ENCODE measurements at regions not wholly inside any gene's neighbourhood (a gene's known extent, or its start where the extent isn't known, plus 50 kb on each side); places are given as distances from the start of the nearest gene placed in this dataset.

DNA sequence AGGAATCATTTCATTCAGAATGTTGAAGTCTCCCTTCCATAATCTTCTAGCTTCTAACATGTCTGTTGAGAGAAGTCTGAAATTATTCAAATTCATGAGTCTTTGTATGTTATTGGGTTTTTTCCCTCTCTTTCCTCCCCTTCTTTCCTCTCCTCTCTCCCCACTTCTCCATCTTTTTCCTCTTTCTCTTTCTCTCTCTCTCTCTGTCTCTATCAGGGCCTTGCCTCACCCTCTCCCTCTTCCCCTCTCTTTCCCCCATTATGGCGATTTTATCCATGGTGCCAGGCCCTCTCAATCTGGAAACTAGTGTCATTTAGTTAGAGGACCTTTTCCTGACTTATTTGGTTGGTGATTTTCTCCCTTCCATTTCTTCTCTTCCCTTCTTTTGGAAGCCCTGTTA, 147.3 kb downstream of the SST start (continued):
- TF ChIP-seq, protein P1, sequence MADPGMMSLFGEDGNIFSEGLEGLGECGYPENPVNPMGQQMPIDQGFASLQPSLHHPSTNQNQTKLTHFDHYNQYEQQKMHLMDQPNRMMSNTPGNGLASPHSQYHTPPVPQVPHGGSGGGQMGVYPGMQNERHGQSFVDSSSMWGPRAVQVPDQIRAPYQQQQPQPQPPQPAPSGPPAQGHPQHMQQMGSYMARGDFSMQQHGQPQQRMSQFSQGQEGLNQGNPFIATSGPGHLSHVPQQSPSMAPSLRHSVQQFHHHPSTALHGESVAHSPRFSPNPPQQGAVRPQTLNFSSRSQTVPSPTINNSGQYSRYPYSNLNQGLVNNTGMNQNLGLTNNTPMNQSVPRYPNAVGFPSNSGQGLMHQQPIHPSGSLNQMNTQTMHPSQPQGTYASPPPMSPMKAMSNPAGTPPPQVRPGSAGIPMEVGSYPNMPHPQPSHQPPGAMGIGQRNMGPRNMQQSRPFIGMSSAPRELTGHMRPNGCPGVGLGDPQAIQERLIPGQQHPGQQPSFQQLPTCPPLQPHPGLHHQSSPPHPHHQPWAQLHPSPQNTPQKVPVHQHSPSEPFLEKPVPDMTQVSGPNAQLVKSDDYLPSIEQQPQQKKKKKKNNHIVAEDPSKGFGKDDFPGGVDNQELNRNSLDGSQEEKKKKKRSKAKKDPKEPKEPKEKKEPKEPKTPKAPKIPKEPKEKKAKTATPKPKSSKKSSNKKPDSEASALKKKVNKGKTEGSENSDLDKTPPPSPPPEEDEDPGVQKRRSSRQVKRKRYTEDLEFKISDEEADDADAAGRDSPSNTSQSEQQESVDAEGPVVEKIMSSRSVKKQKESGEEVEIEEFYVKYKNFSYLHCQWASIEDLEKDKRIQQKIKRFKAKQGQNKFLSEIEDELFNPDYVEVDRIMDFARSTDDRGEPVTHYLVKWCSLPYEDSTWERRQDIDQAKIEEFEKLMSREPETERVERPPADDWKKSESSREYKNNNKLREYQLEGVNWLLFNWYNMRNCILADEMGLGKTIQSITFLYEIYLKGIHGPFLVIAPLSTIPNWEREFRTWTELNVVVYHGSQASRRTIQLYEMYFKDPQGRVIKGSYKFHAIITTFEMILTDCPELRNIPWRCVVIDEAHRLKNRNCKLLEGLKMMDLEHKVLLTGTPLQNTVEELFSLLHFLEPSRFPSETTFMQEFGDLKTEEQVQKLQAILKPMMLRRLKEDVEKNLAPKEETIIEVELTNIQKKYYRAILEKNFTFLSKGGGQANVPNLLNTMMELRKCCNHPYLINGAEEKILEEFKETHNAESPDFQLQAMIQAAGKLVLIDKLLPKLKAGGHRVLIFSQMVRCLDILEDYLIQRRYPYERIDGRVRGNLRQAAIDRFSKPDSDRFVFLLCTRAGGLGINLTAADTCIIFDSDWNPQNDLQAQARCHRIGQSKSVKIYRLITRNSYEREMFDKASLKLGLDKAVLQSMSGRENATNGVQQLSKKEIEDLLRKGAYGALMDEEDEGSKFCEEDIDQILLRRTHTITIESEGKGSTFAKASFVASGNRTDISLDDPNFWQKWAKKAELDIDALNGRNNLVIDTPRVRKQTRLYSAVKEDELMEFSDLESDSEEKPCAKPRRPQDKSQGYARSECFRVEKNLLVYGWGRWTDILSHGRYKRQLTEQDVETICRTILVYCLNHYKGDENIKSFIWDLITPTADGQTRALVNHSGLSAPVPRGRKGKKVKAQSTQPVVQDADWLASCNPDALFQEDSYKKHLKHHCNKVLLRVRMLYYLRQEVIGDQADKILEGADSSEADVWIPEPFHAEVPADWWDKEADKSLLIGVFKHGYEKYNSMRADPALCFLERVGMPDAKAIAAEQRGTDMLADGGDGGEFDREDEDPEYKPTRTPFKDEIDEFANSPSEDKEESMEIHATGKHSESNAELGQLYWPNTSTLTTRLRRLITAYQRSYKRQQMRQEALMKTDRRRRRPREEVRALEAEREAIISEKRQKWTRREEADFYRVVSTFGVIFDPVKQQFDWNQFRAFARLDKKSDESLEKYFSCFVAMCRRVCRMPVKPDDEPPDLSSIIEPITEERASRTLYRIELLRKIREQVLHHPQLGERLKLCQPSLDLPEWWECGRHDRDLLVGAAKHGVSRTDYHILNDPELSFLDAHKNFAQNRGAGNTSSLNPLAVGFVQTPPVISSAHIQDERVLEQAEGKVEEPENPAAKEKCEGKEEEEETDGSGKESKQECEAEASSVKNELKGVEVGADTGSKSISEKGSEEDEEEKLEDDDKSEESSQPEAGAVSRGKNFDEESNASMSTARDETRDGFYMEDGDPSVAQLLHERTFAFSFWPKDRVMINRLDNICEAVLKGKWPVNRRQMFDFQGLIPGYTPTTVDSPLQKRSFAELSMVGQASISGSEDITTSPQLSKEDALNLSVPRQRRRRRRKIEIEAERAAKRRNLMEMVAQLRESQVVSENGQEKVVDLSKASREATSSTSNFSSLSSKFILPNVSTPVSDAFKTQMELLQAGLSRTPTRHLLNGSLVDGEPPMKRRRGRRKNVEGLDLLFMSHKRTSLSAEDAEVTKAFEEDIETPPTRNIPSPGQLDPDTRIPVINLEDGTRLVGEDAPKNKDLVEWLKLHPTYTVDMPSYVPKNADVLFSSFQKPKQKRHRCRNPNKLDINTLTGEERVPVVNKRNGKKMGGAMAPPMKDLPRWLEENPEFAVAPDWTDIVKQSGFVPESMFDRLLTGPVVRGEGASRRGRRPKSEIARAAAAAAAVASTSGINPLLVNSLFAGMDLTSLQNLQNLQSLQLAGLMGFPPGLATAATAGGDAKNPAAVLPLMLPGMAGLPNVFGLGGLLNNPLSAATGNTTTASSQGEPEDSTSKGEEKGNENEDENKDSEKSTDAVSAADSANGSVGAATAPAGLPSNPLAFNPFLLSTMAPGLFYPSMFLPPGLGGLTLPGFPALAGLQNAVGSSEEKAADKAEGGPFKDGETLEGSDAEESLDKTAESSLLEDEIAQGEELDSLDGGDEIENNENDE (IDR thresholded peaks at IDR 0.05; ENCODE audit: insufficient replicate concordance, low read length), result no peak
- TF ChIP-seq YY1 (IDR thresholded peaks at IDR 0.05; ENCODE audit: low read depth, low read length) (no peak), KDM5A (IDR thresholded peaks at IDR 0.05; ENCODE audit: low read length) (no peak), RNF2 (IDR thresholded peaks at IDR 0.05; ENCODE audit: borderline replicate concordance, low read depth, low read length, missing control alignments, poor library complexity, severe bottlenecking) (no peak), KDM1A (IDR thresholded peaks at IDR 0.05; ENCODE audit: borderline replicate concordance, low read length) (no peak), TBP (IDR thresholded peaks at IDR 0.05; ENCODE audit: low read depth, low read length) (no peak), SIRT6 (IDR thresholded peaks at IDR 0.05; ENCODE audit: low read length) (no peak)
- TF ChIP-seq, protein P2, sequence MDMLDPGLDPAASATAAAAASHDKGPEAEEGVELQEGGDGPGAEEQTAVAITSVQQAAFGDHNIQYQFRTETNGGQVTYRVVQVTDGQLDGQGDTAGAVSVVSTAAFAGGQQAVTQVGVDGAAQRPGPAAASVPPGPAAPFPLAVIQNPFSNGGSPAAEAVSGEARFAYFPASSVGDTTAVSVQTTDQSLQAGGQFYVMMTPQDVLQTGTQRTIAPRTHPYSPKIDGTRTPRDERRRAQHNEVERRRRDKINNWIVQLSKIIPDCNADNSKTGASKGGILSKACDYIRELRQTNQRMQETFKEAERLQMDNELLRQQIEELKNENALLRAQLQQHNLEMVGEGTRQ (IDR thresholded peaks at IDR 0.05; ENCODE audit: low read length), result no peak

Data from H1 (cell line).